Sigmoid colon (tissue), 6 donors: ENCODE measurements at regions not wholly inside any gene's neighbourhood (a gene's known extent, or its start where the extent isn't known, plus 50 kb on each side); places are given as distances from the start of the nearest gene placed in this dataset.

Experiments
- DNase-seq: peaks from one replicate; pipeline ENCODE4 v3.0.0-alpha.2; 2019
- H3K27ac ChIP-seq, 4 donors: fragments of 200-600 bp; sonication (generic); one replicate each; pipeline ENCODE4 v1.5.1; 2016 to 2019; ENCODE audit warnings: mild to moderate bottlenecking in 1 of 4
- H3K27me3 ChIP-seq, 3 donors: fragments of 200-600 bp; sonication (generic); one replicate each; pipeline ENCODE4 v1.5.1; 2019; ENCODE audit warnings: mild to moderate bottlenecking in 1 of 3
- H3K36me3 ChIP-seq, 4 donors: fragments of 200-600 bp; sonication (generic); one replicate each; pipeline ENCODE4 v1.5.1; 2016 to 2019
- H3K4me1 ChIP-seq, 4 donors: fragments of 200-600 bp; sonication (generic); one replicate each; pipeline ENCODE4 v1.5.1; 2017 to 2019
- H3K4me3 ChIP-seq, 4 donors: fragments of 200-600 bp; sonication (generic); one replicate each; pipeline ENCODE4 v1.5.1; 2017 to 2019; ENCODE audit warnings: mild to moderate bottlenecking in 2 of 4, moderate library complexity in 1 of 4
- H3K9me3 ChIP-seq, 4 donors: fragments of 200-600 bp in 3 of 4; sonication (generic) in 3 of 4; one replicate each; pipeline versions ENCODE4 v1.5.1 to v1.6.1; 2013 to 2019
- CTCF ChIP-seq, 4 experiments: fragments of 450-650 bp in 3 of 4; fragments of 200-600 bp in 1 of 4; IDR thresholded peaks; one replicate each; pipeline ENCODE4 v1.5.1; 2016 to 2019; ENCODE audit warnings: antibody characterized with exemption in 4 of 4, mild to moderate bottlenecking in 3 of 4, moderate library complexity in 2 of 4
- EP300 ChIP-seq, 4 donors: sonication (generic); formaldehyde crosslinking; IDR thresholded peaks; one replicate each; pipeline ENCODE4 v1.6.1; 2017; ENCODE audit warnings: antibody characterized with exemption in 4 of 4
- POLR2A ChIP-seq, 2 donors: fragments of 450-650 bp; IDR thresholded peaks; one replicate each; pipeline ENCODE4 v1.6.1; 2016; ENCODE audit warnings: antibody characterized with exemption in 2 of 2, mild to moderate bottlenecking in 2 of 2, moderate library complexity in 2 of 2
- POLR2AphosphoS5 ChIP-seq, 4 donors: sonication (generic); formaldehyde crosslinking; IDR thresholded peaks; one replicate each; pipeline ENCODE4 v1.6.1; 2017; ENCODE audit warnings: antibody characterized with exemption in 4 of 4
- WGBS, 2 donors: extraction: QIAGEN DNeasy Blood & Tissue Kit; methylation state at CpG; one replicate each; pipeline ENCODE4 v1.1.7; 2013; 5-methylcytosine and 5-hydroxymethylcytosine counted together
- intact Hi-C: fragments of 100-400 bp; cut with DNase I; formaldehyde crosslinking; loops from one replicate; pipeline ENCODE4 v1.15.1; 2023
- donor health status: healthy with polysubstance abuse.
- donor health status: healthy.

- Histone ChIP-seq H3K9me3 (no peaks in the 10 kb centered on the region), H3K27me3 (no peaks in the 10 kb centered on the region), H3K36me3 (no peaks in the 10 kb centered on the region), H3K4me1 (no peaks in the 10 kb centered on the region), H3K4me3 (no peak overlapping the region), H3K27ac (no peak overlapping the region)
- TF ChIP-seq EP300 (IDR thresholded peaks at IDR 0.05) = no peak
- TF ChIP-seq CTCF (IDR thresholded peaks at IDR 0.05) = no peak
- no peak for TF ChIP-seq POLR2AphosphoS5 (IDR thresholded peaks at IDR 0.05)
- TF ChIP-seq POLR2A (IDR thresholded peaks at IDR 0.05) = no peak
- no peak for DNase-seq
- 84 to 91% methylated on average over 5 of the region's 5 CpGs for WGBS, 2 donors
- intact Hi-C loops = no loop called here
Observed at GRCh38 chr13:33364192-33364591, 78.6 kb upstream of the STARD13 start.

DNA sequence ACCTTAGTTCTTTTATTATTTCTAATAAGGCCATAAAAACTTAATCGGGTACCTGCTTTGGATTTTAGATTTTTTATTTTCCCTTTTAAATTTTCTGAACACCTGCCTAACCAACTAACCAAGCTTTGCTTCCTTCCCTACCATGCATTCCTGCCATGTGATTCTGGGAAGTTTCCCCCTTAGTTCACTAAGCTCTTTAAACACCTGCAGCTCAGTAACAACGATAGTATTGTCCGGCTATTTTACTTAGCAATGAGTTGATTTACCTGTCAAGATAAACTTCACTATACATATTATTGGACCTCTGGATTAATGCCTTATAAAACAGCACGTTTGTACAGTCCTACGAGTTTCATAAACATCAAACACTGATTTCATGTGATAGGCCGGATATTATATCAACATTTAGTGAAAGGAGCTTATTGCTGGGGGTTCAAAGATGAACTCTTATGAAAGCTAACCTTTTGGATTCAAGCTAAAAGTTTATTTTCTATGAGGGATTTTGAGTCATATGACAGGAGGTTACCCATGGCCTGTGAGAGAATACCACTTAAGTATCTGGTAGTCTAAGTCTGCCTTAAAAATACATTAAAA is 81.0 kb upstream of the STARD13 start:
- H3K27ac ChIP-seq = no peak overlapping the region
- intact Hi-C loops = no loop called here

GRCh38 chr13:33367171-33367895 is 81.8 kb upstream of the STARD13 start:
- no peaks in the 10 kb centered on the region for H3K36me3 ChIP-seq
- H3K27ac ChIP-seq = no peak overlapping the region
- H3K27me3 ChIP-seq = no peaks in the 10 kb centered on the region
- DNase-seq = no peak
- no peaks in the 10 kb centered on the region for H3K9me3 ChIP-seq
- 65 to 75% methylated on average over 2 of the region's 2 CpGs for WGBS, 2 donors
- no peak for TF ChIP-seq CTCF (IDR thresholded peaks at IDR 0.05)
- TF ChIP-seq POLR2AphosphoS5 (IDR thresholded peaks at IDR 0.05) = no peak
- TF ChIP-seq POLR2A (IDR thresholded peaks at IDR 0.05) = no peak
- no peak for TF ChIP-seq EP300 (IDR thresholded peaks at IDR 0.05)
- peaks cover 0 to 5% (median under 1%) of the 10 kb centered on the region in 4 donors for H3K4me1 ChIP-seq
- no peak overlapping the region for H3K4me3 ChIP-seq
- intact Hi-C loops = no loop called here

More for the DNA sequence above, 81.0 kb upstream of the STARD13 start:
- DNase-seq = no peak
- no peaks in the 10 kb centered on the region for H3K36me3 ChIP-seq
- 17 to 66% methylated on average over 6 of the region's 6 CpGs for WGBS, 2 donors
- H3K4me1 ChIP-seq = no peaks in the 10 kb centered on the region
- H3K27me3 ChIP-seq = no peaks in the 10 kb centered on the region
- no peak overlapping the region for H3K4me3 ChIP-seq
- no peak for TF ChIP-seq POLR2A (IDR thresholded peaks at IDR 0.05)
- TF ChIP-seq CTCF (IDR thresholded peaks at IDR 0.05) = no peak
- no peak for TF ChIP-seq EP300 (IDR thresholded peaks at IDR 0.05)
- TF ChIP-seq POLR2AphosphoS5 (IDR thresholded peaks at IDR 0.05) = no peak
- H3K9me3 ChIP-seq = no peaks in the 10 kb centered on the region

DNA sequence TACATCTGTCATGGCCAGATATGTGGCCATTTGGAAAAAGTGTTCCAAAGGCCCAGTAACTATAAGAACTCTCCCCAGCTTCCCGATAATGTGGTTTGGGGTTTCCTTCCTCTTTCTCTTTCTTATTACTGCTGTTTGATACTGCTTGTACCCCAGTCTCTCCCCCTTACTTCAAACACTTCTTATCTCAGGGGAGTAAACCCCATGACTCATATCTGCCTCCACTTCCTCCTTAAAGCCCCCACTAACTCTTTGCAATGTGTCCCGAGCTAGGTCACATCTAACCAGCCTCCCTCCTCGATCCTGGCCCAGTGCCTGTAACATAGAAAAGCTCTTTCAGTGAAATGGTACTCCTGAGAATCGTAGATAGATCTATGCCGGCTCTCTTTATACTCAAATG is 82.4 kb upstream of the STARD13 start:
- intact Hi-C loops = no loop called here
- H3K4me3 ChIP-seq = no peak overlapping the region
- H3K27ac ChIP-seq = peak overlapping the region in 1 of 4 donors; percentile 17
- no peak for DNase-seq
- WGBS, 2 donors = 39 to 46% methylated on average over 5 of the region's 5 CpGs
- H3K4me1 ChIP-seq = peaks cover 0 to 11% (median 4%) of the 10 kb centered on the region in 4 donors
- no peaks in the 10 kb centered on the region for H3K9me3 ChIP-seq
- H3K27me3 ChIP-seq = no peaks in the 10 kb centered on the region
- TF ChIP-seq CTCF (IDR thresholded peaks at IDR 0.05) = no peak
- no peak for TF ChIP-seq EP300 (IDR thresholded peaks at IDR 0.05)
- TF ChIP-seq POLR2A (IDR thresholded peaks at IDR 0.05) = no peak
- no peak for TF ChIP-seq POLR2AphosphoS5 (IDR thresholded peaks at IDR 0.05)
- H3K36me3 ChIP-seq = no peaks in the 10 kb centered on the region
